Mesenchymal stem cell (in vitro differentiated cells and primary cell): ENCODE measurements at regions not wholly inside any gene's neighbourhood (a gene's known extent, or its start where the extent isn't known, plus 50 kb on each side); places are given as distances from the start of the nearest gene placed in this dataset.

Experiments used
- DNase-seq: peaks from one replicate; pipeline ENCODE4 v3.0.0-alpha.2; 2013
- H2AFZ ChIP-seq: one replicate; pipeline ENCODE4 v1.6.1; 2013; ENCODE audit warnings: low read depth, mild to moderate bottlenecking, control low read depth, inconsistent platforms, low read length, moderate library complexity
- H2AK5ac ChIP-seq: 2 replicates; pipeline ENCODE4 v1.6.1; 2013; ENCODE audit warnings: low read length, moderate library complexity, mild to moderate bottlenecking, inconsistent platforms; ENCODE audit not compliant: severe bottlenecking
- H2BK120ac ChIP-seq: one replicate; pipeline ENCODE4 v1.6.1; 2013; ENCODE audit warnings: low read depth, mild to moderate bottlenecking, inconsistent platforms, low read length, moderate library complexity
- H2BK12ac ChIP-seq, 2 experiments: one replicate each; pipeline ENCODE4 v1.6.1; 2013; ENCODE audit warnings: inconsistent platforms in 2 of 2, low read length in 2 of 2, mild to moderate bottlenecking in 2 of 2, moderate library complexity in 2 of 2, control low read depth in 1 of 2
- H2BK15ac ChIP-seq: one replicate; pipeline ENCODE4 v1.6.1; 2013; ENCODE audit warnings: mild to moderate bottlenecking, low read depth, inconsistent platforms; ENCODE audit not compliant: poor library complexity, severe bottlenecking
- H2BK5ac ChIP-seq: 2 replicates; pipeline ENCODE4 v1.6.1; 2013; ENCODE audit warnings: low read depth, mild to moderate bottlenecking, low read length, control low read depth, inconsistent platforms; ENCODE audit not compliant: poor library complexity, severe bottlenecking
- H3K14ac ChIP-seq, 2 experiments: one replicate each; pipeline ENCODE4 v1.6.1; 2013; ENCODE audit warnings: inconsistent platforms in 2 of 2, low read length in 2 of 2, control low read depth in 1 of 2, mild to moderate bottlenecking in 1 of 2, moderate library complexity in 1 of 2
- H3K18ac ChIP-seq, 2 experiments: one replicate each; pipeline ENCODE4 v1.6.1; 2013; ENCODE audit warnings: inconsistent platforms in 2 of 2, low read length in 2 of 2, control low read depth in 1 of 2, low read depth in 1 of 2, mild to moderate bottlenecking in 1 of 2
- H3K23ac ChIP-seq, 2 experiments: one replicate each; pipeline ENCODE4 v1.6.1; 2013; ENCODE audit warnings: inconsistent platforms in 2 of 2, low read length in 2 of 2, mild to moderate bottlenecking in 2 of 2, moderate library complexity in 2 of 2, control low read depth in 1 of 2
- H3K27ac ChIP-seq: 2 replicates; pipeline ENCODE4 v1.5.1; 2013; ENCODE audit warnings: mild to moderate bottlenecking, moderate library complexity, low read length, control low read depth, inconsistent platforms; ENCODE audit not compliant: poor library complexity, severe bottlenecking
- H3K27me3 ChIP-seq, 2 experiments: 2 replicates each; pipeline versions ENCODE4 v1.6.1 to v1.7.0; 2013; ENCODE audit warnings: low read length in 2 of 2, mild to moderate bottlenecking in 2 of 2, moderate library complexity in 2 of 2, control low read depth in 1 of 2, inconsistent platforms in 1 of 2; ENCODE audit not compliant: control insufficient read depth in 1 of 2, insufficient read depth in 1 of 2
- H3K36me3 ChIP-seq, 2 experiments: 2 replicates each; pipeline versions ENCODE4 v1.6.1 to v1.7.0; 2013; ENCODE audit warnings: low read length in 2 of 2, control low read depth in 1 of 2, inconsistent platforms in 1 of 2, low read depth in 1 of 2, mild to moderate bottlenecking in 1 of 2; ENCODE audit not compliant: insufficient read depth in 2 of 2, control insufficient read depth in 1 of 2
- H3K4ac ChIP-seq, 2 experiments: one replicate each; pipeline ENCODE4 v1.6.1; 2013; ENCODE audit warnings: inconsistent platforms in 2 of 2, low read length in 2 of 2, mild to moderate bottlenecking in 2 of 2, moderate library complexity in 2 of 2, control low read depth in 1 of 2, low read depth in 1 of 2
- H3K4me1 ChIP-seq: 2 replicates; pipeline ENCODE4 v1.6.1; 2013; ENCODE audit warnings: low read depth, low read length, control low read depth; ENCODE audit not compliant: control insufficient read depth, insufficient read depth
- H3K4me2 ChIP-seq: 2 replicates; pipeline ENCODE4 v1.6.1; 2013; ENCODE audit warnings: low read length, mild to moderate bottlenecking, inconsistent platforms; ENCODE audit not compliant: poor library complexity, severe bottlenecking
- H3K4me3 ChIP-seq, 2 experiments: 2 replicates each; pipeline versions ENCODE4 v1.5.1 to v1.7.0; 2013; ENCODE audit warnings: low read length in 2 of 2, mild to moderate bottlenecking in 2 of 2, control low read depth in 1 of 2, low read depth in 1 of 2; ENCODE audit not compliant: insufficient read depth in 1 of 2
- H3K79me1 ChIP-seq: replicated peaks from 2 replicates; pipeline ENCODE4 v1.6.1; 2013; ENCODE audit warnings: mild to moderate bottlenecking, control low read depth, low read length, inconsistent platforms; ENCODE audit not compliant: poor library complexity, severe bottlenecking
- H3K9ac ChIP-seq: 2 replicates; pipeline ENCODE4 v1.7.0; 2013; ENCODE audit warnings: mild to moderate bottlenecking, low read length, moderate library complexity
- H3K9me3 ChIP-seq: 2 replicates; pipeline ENCODE4 v1.7.0; 2013; ENCODE audit warnings: mild to moderate bottlenecking, low read length; ENCODE audit not compliant: control insufficient read depth
- H4K8ac ChIP-seq: one replicate; pipeline ENCODE4 v1.6.1; 2013; ENCODE audit warnings: inconsistent platforms, mild to moderate bottlenecking, low read length, moderate library complexity
- H4K91ac ChIP-seq: one replicate; pipeline ENCODE4 v1.6.1; 2013; ENCODE audit warnings: mild to moderate bottlenecking, low read length, inconsistent platforms
- WGBS: methylation state at CpG from one replicate; pipeline ENCODE4 v1.1.7; 2013; ENCODE audit warnings: mixed read lengths; 5-methylcytosine and 5-hydroxymethylcytosine counted together

DNA sequence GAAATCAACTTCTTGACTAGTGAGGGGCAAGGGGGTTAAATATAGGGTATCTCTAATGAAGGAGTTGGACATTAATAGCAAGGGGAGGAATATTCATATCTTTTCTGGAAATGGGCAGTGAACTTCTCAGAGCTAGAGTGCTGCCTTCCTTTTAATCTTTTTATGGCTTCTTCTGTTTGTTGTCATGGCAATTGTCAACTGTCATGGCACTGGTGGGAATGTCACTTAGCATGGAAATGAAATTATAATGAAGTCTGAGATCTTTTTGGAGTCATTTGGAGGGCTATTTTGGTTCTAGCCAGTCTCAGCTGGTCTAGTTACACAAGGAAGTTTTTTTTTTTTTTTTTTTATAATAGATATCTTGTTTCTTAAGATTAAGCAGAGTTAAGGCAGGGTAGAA lies 250.2 kb downstream of the AASDHPPT start:
- H2BK5ac ChIP-seq, result no peak overlapping the region
- H2BK12ac ChIP-seq, result no peak overlapping the region
- H3K4me1 ChIP-seq, result peaks cover 1% of the 10 kb centered on the region
- no peak overlapping the region for H2AK5ac ChIP-seq
- no peak overlapping the region for H3K4me3 ChIP-seq
- H4K8ac ChIP-seq, result no peak overlapping the region
- no peak overlapping the region for H3K14ac ChIP-seq
- H3K4ac ChIP-seq, result no peak overlapping the region
- H2BK15ac ChIP-seq, result no peak overlapping the region
- H3K4me2 ChIP-seq, result no peak overlapping the region
- no peak overlapping the region for H4K91ac ChIP-seq
- H3K9me3 ChIP-seq, result no peaks in the 10 kb centered on the region
- H3K23ac ChIP-seq, result no peak overlapping the region
- H3K27me3 ChIP-seq, result no peaks in the 10 kb centered on the region
- no peak overlapping the region for H3K18ac ChIP-seq
- no peak overlapping the region for H2AFZ ChIP-seq
- no peak overlapping the region for H3K9ac ChIP-seq
- DNase-seq, result no peak
- no peaks in the 10 kb centered on the region for H3K79me1 ChIP-seq
- no peaks in the 10 kb centered on the region for H3K36me3 ChIP-seq
- H2BK120ac ChIP-seq, result no peak overlapping the region
- H3K27ac ChIP-seq, result no peak overlapping the region

DNA sequence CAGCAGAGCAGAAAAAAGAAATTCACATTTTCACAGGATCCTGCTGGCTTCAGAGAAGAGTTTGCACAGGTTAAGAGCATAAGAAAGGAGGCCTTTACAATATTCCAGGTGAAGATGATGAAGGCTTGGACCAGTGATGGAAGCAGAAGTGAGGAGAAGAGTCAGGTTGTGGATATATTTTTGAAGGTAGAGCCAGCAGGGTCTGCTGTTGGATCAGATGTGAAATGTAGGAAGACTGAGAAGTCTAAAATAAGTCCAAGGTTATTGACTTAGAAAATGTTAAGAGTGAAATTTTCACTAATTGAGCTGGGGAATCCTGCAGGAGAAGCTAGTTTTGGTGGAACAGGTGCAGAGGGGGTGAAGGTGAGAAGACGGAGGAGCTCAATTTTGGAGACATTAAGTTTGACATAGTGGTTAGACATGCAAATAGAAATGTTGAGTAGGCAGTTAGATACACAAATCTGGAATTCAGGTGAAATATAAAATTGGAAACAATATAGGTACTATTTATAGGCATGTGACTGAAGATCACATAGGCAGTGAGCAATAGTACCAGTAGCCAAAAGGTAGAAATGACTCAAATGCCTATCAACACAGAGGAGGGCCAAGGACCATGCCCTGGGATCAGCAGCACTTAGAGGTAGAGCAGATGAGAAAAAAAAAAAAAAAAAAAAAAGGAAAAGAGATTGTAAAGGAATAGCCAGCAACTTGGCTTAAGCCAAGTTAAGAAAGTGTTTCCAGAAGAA lies 252.0 kb downstream of the AASDHPPT start:
- Histone ChIP-seq H2AK5ac (no peak overlapping the region), H3K14ac (no peak overlapping the region), H3K36me3 (no peaks in the 10 kb centered on the region), H3K4me2 (no peak overlapping the region), H3K23ac (no peak overlapping the region), H3K4me1 (no peaks in the 10 kb centered on the region), H2BK5ac (no peak overlapping the region), H3K4ac (no peak overlapping the region), H3K4me3 (no peak overlapping the region), H3K9ac (no peak overlapping the region), H2AFZ (no peak overlapping the region), H2BK12ac (no peak overlapping the region), H3K9me3 (no peaks in the 10 kb centered on the region), H3K27me3 (no peaks in the 10 kb centered on the region), H4K8ac (no peak overlapping the region), H2BK120ac (no peak overlapping the region), H2BK15ac (no peak overlapping the region), H4K91ac (no peak overlapping the region), H3K18ac (no peak overlapping the region), H3K27ac (no peak overlapping the region), H3K79me1 (no peaks in the 10 kb centered on the region)
- DNase-seq, result no peak
- 92% methylated on average over 1 of the region's 1 CpG for WGBS

DNA sequence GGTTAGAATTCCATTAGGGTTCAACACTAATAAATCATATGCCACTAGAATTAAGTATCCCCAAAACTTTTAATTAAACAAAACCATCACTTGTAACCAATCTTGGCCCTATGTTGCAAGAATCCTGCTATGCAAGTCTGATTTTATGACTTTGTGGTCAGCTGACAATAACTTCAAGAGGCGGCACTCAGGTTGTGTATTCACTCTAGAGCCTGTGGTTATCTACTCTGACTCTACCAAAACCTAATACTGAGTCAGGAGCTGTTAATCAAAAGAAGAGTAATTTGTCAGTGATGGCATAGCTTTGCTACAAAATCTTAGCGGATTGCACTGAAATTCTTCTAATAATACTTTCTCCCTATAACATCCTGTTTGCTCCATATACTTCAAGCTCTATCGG lies 253.7 kb downstream of the AASDHPPT start:
- no peaks in the 10 kb centered on the region for H3K27me3 ChIP-seq
- H3K4ac ChIP-seq, result no peak overlapping the region
- H2AFZ ChIP-seq, result no peak overlapping the region
- no peak overlapping the region for H2BK5ac ChIP-seq
- H3K18ac ChIP-seq, result no peak overlapping the region
- no peak overlapping the region for H3K9ac ChIP-seq
- H3K27ac ChIP-seq, result no peak overlapping the region
- H4K8ac ChIP-seq, result no peak overlapping the region
- no peak overlapping the region for H2AK5ac ChIP-seq
- H3K23ac ChIP-seq, result no peak overlapping the region
- no peaks in the 10 kb centered on the region for H3K36me3 ChIP-seq
- no peak overlapping the region for H2BK120ac ChIP-seq
- 47% methylated on average over 3 of the region's 3 CpGs for WGBS
- DNase-seq, result peak; percentile 74
- H4K91ac ChIP-seq, result no peak overlapping the region
- H3K9me3 ChIP-seq, result no peaks in the 10 kb centered on the region
- no peak overlapping the region for H3K4me2 ChIP-seq
- no peak overlapping the region for H3K14ac ChIP-seq
- no peak overlapping the region for H2BK12ac ChIP-seq
- no peak overlapping the region for H3K4me3 ChIP-seq
- no peak overlapping the region for H2BK15ac ChIP-seq
- H3K4me1 ChIP-seq, result no peaks in the 10 kb centered on the region
- no peaks in the 10 kb centered on the region for H3K79me1 ChIP-seq

DNA sequence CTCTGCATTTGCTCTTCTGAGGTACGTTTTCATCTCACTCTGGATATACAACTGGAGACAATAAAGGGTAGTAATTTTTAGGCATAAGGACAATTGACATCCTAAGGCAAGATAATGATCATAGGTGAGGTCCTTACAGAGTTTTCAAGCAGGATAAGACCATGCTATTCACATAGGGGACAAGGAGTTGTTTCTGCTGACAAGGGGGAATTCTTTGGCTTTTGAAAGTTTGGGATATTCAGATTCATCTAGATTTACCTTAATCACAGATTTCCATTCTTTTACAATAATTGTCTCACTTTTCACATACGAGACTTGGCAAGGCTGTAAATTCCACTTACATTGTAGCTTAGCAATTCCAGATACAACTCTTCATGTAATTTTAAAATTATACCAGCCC lies 256.2 kb downstream of the AASDHPPT start:
- Histone ChIP-seq H3K4me2 (no peak overlapping the region), H3K79me1 (no peaks in the 10 kb centered on the region), H3K9me3 (no peaks in the 10 kb centered on the region), H2BK5ac (no peak overlapping the region), H3K27ac (no peak overlapping the region), H3K36me3 (no peaks in the 10 kb centered on the region), H2AK5ac (no peak overlapping the region), H2BK120ac (no peak overlapping the region), H3K9ac (no peak overlapping the region), H3K14ac (no peak overlapping the region), H3K4me3 (no peak overlapping the region), H2BK15ac (no peak overlapping the region), H3K18ac (no peak overlapping the region), H3K23ac (no peak overlapping the region), H3K4ac (no peak overlapping the region), H4K8ac (no peak overlapping the region), H4K91ac (no peak overlapping the region), H3K27me3 (no peaks in the 10 kb centered on the region), H2AFZ (no peak overlapping the region), H3K4me1 (no peaks in the 10 kb centered on the region), H2BK12ac (no peak overlapping the region)
- DNase-seq, result no peak
- WGBS, result 97% methylated on average over 2 of the region's 2 CpGs
